HG03571 (cell line): ENCODE measurements at regions not wholly inside any gene's neighbourhood (a gene's known extent, or its start where the extent isn't known, plus 50 kb on each side); places are given as distances from the start of the nearest gene placed in this dataset.

Experiments used
- ATAC-seq: cut with Tn5 transposase; IDR thresholded peaks from one replicate; pipeline ENCODE4 v1.9.1; 2021; ENCODE audit not compliant: unreplicated experiment

- no peak for ATAC-seq
These were observed 279.3 kb downstream of the TMX3 start for GRCh38 chr18:68435581-68435980.

- ATAC-seq, result no peak
These were observed 283.0 kb downstream of the TMX3 start for GRCh38 chr18:68431922-68432198.

- ATAC-seq, result no peak
These were observed 283.6 kb downstream of the TMX3 start for GRCh38 chr18:68431111-68431921.

- ATAC-seq, result no peak
These were observed 285.1 kb downstream of the TMX3 start for GRCh38 chr18:68429841-68430240.

GRCh38 chr18:68429111-68429510, 285.8 kb downstream of the TMX3 start:
- ATAC-seq, result no peak

GRCh38 chr18:68428661-68429060, 286.2 kb downstream of the TMX3 start:
- no peak for ATAC-seq

GRCh38 chr18:68427951-68428401, 286.9 kb downstream of the TMX3 start:
- no peak for ATAC-seq

GRCh38 chr18:68426731-68427315, 288.1 kb downstream of the TMX3 start:
- ATAC-seq, result no peak

GRCh38 chr18:68418881-68419280, 296.0 kb downstream of the TMX3 start:
- ATAC-seq, result no peak

GRCh38 chr18:68418226-68418868, 296.6 kb downstream of the TMX3 start:
- ATAC-seq, result no peak

- no peak for ATAC-seq
These were observed 297.1 kb downstream of the TMX3 start for GRCh38 chr18:68417826-68418225.

GRCh38 chr18:68417166-68417799, 297.6 kb downstream of the TMX3 start:
- no peak for ATAC-seq

- no peak for ATAC-seq
These were observed 300.5 kb downstream of the TMX3 start for GRCh38 chr18:68414407-68414806.

GRCh38 chr18:68409576-68409975, 305.3 kb downstream of the TMX3 start:
- no peak for ATAC-seq

- no peak for ATAC-seq
These were observed 308.1 kb downstream of the TMX3 start for GRCh38 chr18:68406761-68407160.

GRCh38 chr18:68402784-68403183, 312.1 kb downstream of the TMX3 start:
- ATAC-seq, result no peak

- ATAC-seq, result no peak
These were observed 314.0 kb downstream of the TMX3 start for GRCh38 chr18:68400889-68401288.

GRCh38 chr18:68399721-68400120, 315.2 kb downstream of the TMX3 start:
- no peak for ATAC-seq

GRCh38 chr18:68397241-68398035, 317.5 kb downstream of the TMX3 start:
- no peak for ATAC-seq

- ATAC-seq, result no peak
These were observed 320.2 kb downstream of the TMX3 start for GRCh38 chr18:68394705-68395104.

- no peak for ATAC-seq
These were observed 323.1 kb downstream of the TMX3 start for GRCh38 chr18:68391801-68392200.
